Testis (tissue), 2 donors: ENCODE measurements at regions not wholly inside any gene's neighbourhood (a gene's known extent, or its start where the extent isn't known, plus 50 kb on each side); places are given as distances from the start of the nearest gene placed in this dataset.

Source experiments
- POLR2A ChIP-seq: fragments of 450-650 bp; IDR thresholded peaks from one replicate; pipeline ENCODE4 v1.6.1; 2017; ENCODE audit warnings: antibody characterized with exemption, mild to moderate bottlenecking, moderate library complexity
- TF ChIP-seq, protein P1 (sequence below), 3 experiments: fragments of 450-650 bp in 2 of 3; fragments of 200-600 bp in 1 of 3; sonication (generic) in 1 of 3; IDR thresholded peaks; one replicate each; pipeline ENCODE4 v1.5.1; 2016 to 2019; ENCODE audit warnings: antibody characterized with exemption in 3 of 3, mild to moderate bottlenecking in 2 of 3, moderate library complexity in 1 of 3

DNA sequence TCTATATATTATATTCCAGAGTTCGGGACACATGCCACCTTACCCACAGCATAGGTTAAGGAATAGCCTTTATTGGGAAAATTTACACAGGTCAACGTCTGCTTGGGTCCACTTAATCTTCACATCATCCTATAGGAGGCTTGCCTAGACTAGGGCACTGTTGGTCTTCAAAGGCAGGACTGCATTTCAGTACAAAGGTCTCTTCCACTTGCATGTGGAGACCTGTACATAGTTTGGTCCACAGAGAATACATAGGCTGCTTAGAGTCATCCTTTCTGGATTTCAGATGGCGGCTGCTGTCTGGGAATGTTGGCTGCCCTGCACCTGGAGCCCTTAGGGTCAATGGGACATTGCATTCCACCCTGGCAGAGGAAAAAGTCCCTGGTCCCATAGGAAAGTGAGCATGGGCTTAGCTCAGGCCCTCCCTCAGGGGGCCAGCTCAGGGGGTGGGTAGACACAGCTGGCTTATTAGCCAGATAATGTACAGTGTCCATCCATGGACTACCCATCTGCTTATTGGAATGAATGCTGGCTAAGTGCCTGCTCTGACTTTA, 75.3 kb upstream of the TGFBR2 start:
- TF ChIP-seq POLR2A: no peak
- TF ChIP-seq, protein P1, sequence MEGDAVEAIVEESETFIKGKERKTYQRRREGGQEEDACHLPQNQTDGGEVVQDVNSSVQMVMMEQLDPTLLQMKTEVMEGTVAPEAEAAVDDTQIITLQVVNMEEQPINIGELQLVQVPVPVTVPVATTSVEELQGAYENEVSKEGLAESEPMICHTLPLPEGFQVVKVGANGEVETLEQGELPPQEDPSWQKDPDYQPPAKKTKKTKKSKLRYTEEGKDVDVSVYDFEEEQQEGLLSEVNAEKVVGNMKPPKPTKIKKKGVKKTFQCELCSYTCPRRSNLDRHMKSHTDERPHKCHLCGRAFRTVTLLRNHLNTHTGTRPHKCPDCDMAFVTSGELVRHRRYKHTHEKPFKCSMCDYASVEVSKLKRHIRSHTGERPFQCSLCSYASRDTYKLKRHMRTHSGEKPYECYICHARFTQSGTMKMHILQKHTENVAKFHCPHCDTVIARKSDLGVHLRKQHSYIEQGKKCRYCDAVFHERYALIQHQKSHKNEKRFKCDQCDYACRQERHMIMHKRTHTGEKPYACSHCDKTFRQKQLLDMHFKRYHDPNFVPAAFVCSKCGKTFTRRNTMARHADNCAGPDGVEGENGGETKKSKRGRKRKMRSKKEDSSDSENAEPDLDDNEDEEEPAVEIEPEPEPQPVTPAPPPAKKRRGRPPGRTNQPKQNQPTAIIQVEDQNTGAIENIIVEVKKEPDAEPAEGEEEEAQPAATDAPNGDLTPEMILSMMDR (IDR thresholded peaks at IDR 0.05): no peak
